ENCODE measurements at regions not wholly inside any gene's neighbourhood (a gene's known extent, or its start where the extent isn't known, plus 50 kb on each side); places are given as distances from the start of the nearest gene placed in this dataset.

GRCh38 chr6:104183816-104184435 is 675.8 kb downstream of the HACE1 start:
- DNase-seq: no peak

GRCh38 chr6:104182811-104183210 is 676.9 kb downstream of the HACE1 start:
- DNase-seq: no peak

- no peak for DNase-seq
Observed at GRCh38 chr6:104173668-104174067, 686.1 kb downstream of the HACE1 start.

- no peak for DNase-seq
Observed at GRCh38 chr6:104170401-104170800, 689.3 kb downstream of the HACE1 start.

GRCh38 chr6:104166055-104166668 is 693.6 kb downstream of the HACE1 start:
- no peak for DNase-seq

GRCh38 chr6:104162036-104162669 is 697.6 kb downstream of the HACE1 start:
- no peak for DNase-seq

GRCh38 chr6:104159045-104159618 is 700.6 kb downstream of the HACE1 start:
- DNase-seq: no peak

GRCh38 chr6:104143757-104144156 is 716.0 kb downstream of the HACE1 start:
- no peak for DNase-seq

GRCh38 chr6:104134876-104135275 is 724.8 kb downstream of the HACE1 start:
- DNase-seq: no peak

GRCh38 chr6:104130343-104130742 is 729.4 kb downstream of the HACE1 start:
- no peak for DNase-seq

GRCh38 chr6:104126315-104127005 is 733.3 kb downstream of the HACE1 start:
- no peak for DNase-seq

- DNase-seq: no peak
Observed at GRCh38 chr6:104123227-104123626, 736.5 kb downstream of the HACE1 start.

GRCh38 chr6:104118274-104118673 is 741.4 kb downstream of the HACE1 start:
- DNase-seq: no peak

- no peak for DNase-seq
Observed at GRCh38 chr6:104109806-104110205, 749.9 kb downstream of the HACE1 start.

- no peak for DNase-seq
Observed at GRCh38 chr6:104108634-104109033, 751.1 kb downstream of the HACE1 start.

GRCh38 chr6:104095661-104096416 is 763.9 kb downstream of the HACE1 start:
- no peak for DNase-seq

GRCh38 chr6:104087765-104088164 is 772.0 kb downstream of the HACE1 start:
- no peak for DNase-seq

GRCh38 chr6:104068281-104068680 is 791.4 kb downstream of the HACE1 start:
- DNase-seq: no peak

- no peak for DNase-seq
Observed at GRCh38 chr6:104064876-104065275, 794.8 kb downstream of the HACE1 start.

GRCh38 chr6:104050455-104050854 is 809.3 kb downstream of the HACE1 start:
- no peak for DNase-seq

- DNase-seq: no peak
Observed at GRCh38 chr6:104046426-104046825, 813.3 kb downstream of the HACE1 start.

GRCh38 chr6:104031346-104031745 is 828.4 kb downstream of the HACE1 start:
- DNase-seq: no peak

GRCh38 chr6:104022126-104022525 is 837.6 kb downstream of the HACE1 start:
- DNase-seq: no peak

All from left hindlimb (tissue), 1 donor.